ENCODE measurements at regions not wholly inside any gene's neighbourhood (a gene's known extent, or its start where the extent isn't known, plus 50 kb on each side); places are given as distances from the start of the nearest gene placed in this dataset.
A peak's percentile ranks its signal among the peaks of the same experiment; 100 is the strongest.

GRCh38 chr7:65251851-65252620 is 121.6 kb upstream of the ZNF92 start (continued):
- TF ChIP-seq E2F6 (IDR thresholded peaks at IDR 0.05) (peak; percentile 72), BRCA1 (IDR thresholded peaks at IDR 0.05; ENCODE audit: low read depth, low read length) (no peak), BCL11A (IDR thresholded peaks at IDR 0.05; ENCODE audit: low read depth in 2 of 2, low read length in 2 of 2) (no peak), KDM5A (IDR thresholded peaks at IDR 0.05; ENCODE audit: low read length) (no peak), RFX5 (IDR thresholded peaks at IDR 0.05; ENCODE audit: borderline replicate concordance, low read depth, low read length) (no peak)
